ENCODE measurements at regions not wholly inside any gene's neighbourhood (a gene's known extent, or its start where the extent isn't known, plus 50 kb on each side); places are given as distances from the start of the nearest gene placed in this dataset.

- no peaks in the 10 kb centered on the region for H3K27me3 Mint-ChIP-seq
Measured at GRCh38 chr12:4091016-4091743, 182.4 kb upstream of the CCND2 start.

GRCh38 chr12:4089956-4090355, 183.6 kb upstream of the CCND2 start:
- Mint-ChIP-seq H3K27ac (no peak overlapping the region), H3K9me3 (no peaks in the 10 kb centered on the region), H3K27me3 (no peaks in the 10 kb centered on the region), H3K36me3 (ENCODE audit: low read depth) (no peaks in the 10 kb centered on the region), H3K4me1 (ENCODE audit: low read depth) (no peaks in the 10 kb centered on the region), H3K4me3 (no peak overlapping the region)
- intact Hi-C loops (cut with DNase I, micrococcal nuclease) = no loop called here
- Histone ChIP-seq H3K27me3 (ENCODE audit: control insufficient read depth in 1 of 2, insufficient read depth in 2 of 2, low read length in 2 of 2) (no peaks in the 10 kb centered on the region), H3K9me3 (ENCODE audit: control insufficient read depth in 1 of 2, insufficient read depth in 1 of 2, low read length in 2 of 2) (no peaks in the 10 kb centered on the region), H3K27ac (ENCODE audit: low read depth in 1 of 2, low read length in 2 of 2) (no peak overlapping the region), H3K4me3 (ENCODE audit: low read length) (no peak overlapping the region), H3K4me1 (ENCODE audit: insufficient read depth, low read length) (no peaks in the 10 kb centered on the region), H3K36me3 (ENCODE audit: insufficient read depth, low read length) (no peaks in the 10 kb centered on the region)
- DNase-seq = no peak
- CTCF ChIA-PET = no interaction called here
- POLR2A ChIA-PET = interaction anchor here (0.6 kb wide), 1 partner anchor 34 kb away, joined by 3 read pairs; no protein-coding TSS in a partner anchor
- no peak for TF ChIP-seq CTCF (IDR thresholded peaks at IDR 0.05)
- no peak for ATAC-seq (ENCODE audit: poor library complexity)

More at GRCh38 chr12:4091016-4091743, 182.4 kb upstream of the CCND2 start:
- Mint-ChIP-seq H3K9me3 (no peaks in the 10 kb centered on the region), H3K4me1 (ENCODE audit: low read depth) (no peaks in the 10 kb centered on the region), H3K27ac (no peak overlapping the region), H3K36me3 (ENCODE audit: low read depth) (no peaks in the 10 kb centered on the region), H3K4me3 (no peak overlapping the region)
- ChIA-PET POLR2A (interaction anchor here (1.1 kb wide), 1 partner anchor 27 kb away, joined by 3 read pairs; no protein-coding TSS in a partner anchor), CTCF (no interaction called here)
- no peaks in the 10 kb centered on the region for H3K9me3 ChIP-seq (ENCODE audit: control insufficient read depth in 1 of 2, insufficient read depth in 1 of 2, low read length in 2 of 2)
- intact Hi-C loops (cut with DNase I, micrococcal nuclease) = no loop called here
- no peak overlapping the region for H3K27ac ChIP-seq (ENCODE audit: low read depth in 1 of 2, low read length in 2 of 2)
- H3K4me1 ChIP-seq (ENCODE audit: insufficient read depth, low read length) = no peaks in the 10 kb centered on the region
- no peak for TF ChIP-seq CTCF (IDR thresholded peaks at IDR 0.05)
- no peak overlapping the region for H3K4me3 ChIP-seq (ENCODE audit: low read length)
- ATAC-seq (ENCODE audit: poor library complexity) (no peak), DNase-seq (no peak)
- no peaks in the 10 kb centered on the region for H3K27me3 ChIP-seq (ENCODE audit: control insufficient read depth in 1 of 2, insufficient read depth in 2 of 2, low read length in 2 of 2)
- H3K36me3 ChIP-seq (ENCODE audit: insufficient read depth, low read length) = no peaks in the 10 kb centered on the region

GRCh38 chr12:4089121-4089606, 184.4 kb upstream of the CCND2 start:
- H3K27ac ChIP-seq (ENCODE audit: low read depth in 1 of 2, low read length in 2 of 2) = no peak overlapping the region
- H3K4me1 ChIP-seq (ENCODE audit: insufficient read depth, low read length) = no peaks in the 10 kb centered on the region
- ATAC-seq (ENCODE audit: poor library complexity) (no peak), DNase-seq (no peak)
- H3K4me1 Mint-ChIP-seq (ENCODE audit: low read depth) = no peaks in the 10 kb centered on the region
- CTCF ChIA-PET = no interaction called here
- H3K9me3 ChIP-seq (ENCODE audit: control insufficient read depth in 1 of 2, insufficient read depth in 1 of 2, low read length in 2 of 2) = no peaks in the 10 kb centered on the region
- H3K27me3 ChIP-seq (ENCODE audit: control insufficient read depth in 1 of 2, insufficient read depth in 2 of 2, low read length in 2 of 2) = no peaks in the 10 kb centered on the region
- H3K4me3 Mint-ChIP-seq = no peak overlapping the region
- no peak overlapping the region for H3K4me3 ChIP-seq (ENCODE audit: low read length)
- no peak for TF ChIP-seq CTCF (IDR thresholded peaks at IDR 0.05)
- H3K27ac Mint-ChIP-seq = no peak overlapping the region
- POLR2A ChIA-PET = no interaction called here
- no peaks in the 10 kb centered on the region for H3K9me3 Mint-ChIP-seq
- intact Hi-C loops (cut with DNase I, micrococcal nuclease) = no loop called here
- H3K36me3 ChIP-seq (ENCODE audit: insufficient read depth, low read length) = no peaks in the 10 kb centered on the region
- no peaks in the 10 kb centered on the region for H3K36me3 Mint-ChIP-seq (ENCODE audit: low read depth)
- no peaks in the 10 kb centered on the region for H3K27me3 Mint-ChIP-seq
